H1 (cell line): ENCODE measurements at regions not wholly inside any gene's neighbourhood (a gene's known extent, or its start where the extent isn't known, plus 50 kb on each side); places are given as distances from the start of the nearest gene placed in this dataset.

ENCODE experiments used
- SP1 ChIP-seq: IDR thresholded peaks from 2 replicates; pipeline ENCODE4 v1.6.1; 2011; ENCODE audit warnings: low read depth, low read length

GRCh38 chr18:79617511-79618500, 61.8 kb upstream of the CTDP1 start (continued):
- TF ChIP-seq SP1, result no peak
